Mucosa of gallbladder (tissue), 1 donor: ENCODE measurements at regions not wholly inside any gene's neighbourhood (a gene's known extent, or its start where the extent isn't known, plus 50 kb on each side); places are given as distances from the start of the nearest gene placed in this dataset.
A peak's percentile ranks its signal among the peaks of the same experiment; 100 is the strongest.
"Not testable (repeated sequence)": the region's sequence is repeated elsewhere in the genome, so short reads cannot be mapped to it uniquely, and the experiment has no call there.

Source experiments
- DNase-seq: peaks from one replicate; pipeline ENCODE4 v3.0.0-alpha.2; 2020; ENCODE audit warnings: low spot score
- donor health status: DM: no; HTN: no; CAD: no.

GRCh38 chr17:64726025-64726424, 63.9 kb upstream of the SMURF2 start:
- not testable (repeated sequence) for DNase-seq

- peak; percentile 65 for DNase-seq
Observed at GRCh38 chr17:64724246-64724645, 62.1 kb upstream of the SMURF2 start.

GRCh38 chr17:64723781-64724180, 61.7 kb upstream of the SMURF2 start:
- DNase-seq, result no peak

- DNase-seq, result not testable (repeated sequence)
Observed at GRCh38 chr17:64721556-64721955, 59.4 kb upstream of the SMURF2 start.

- DNase-seq, result not testable (repeated sequence)
Observed at GRCh38 chr17:64720253-64720652, 58.1 kb upstream of the SMURF2 start.

GRCh38 chr17:64719517-64719916, 57.4 kb upstream of the SMURF2 start:
- DNase-seq, result not testable (repeated sequence)

GRCh38 chr17:64718816-64719215, 56.7 kb upstream of the SMURF2 start:
- not testable (repeated sequence) for DNase-seq

GRCh38 chr17:64718058-64718457, 56.0 kb upstream of the SMURF2 start:
- DNase-seq, result no peak

GRCh38 chr17:64716496-64716895, 54.4 kb upstream of the SMURF2 start:
- DNase-seq, result not testable (repeated sequence)

GRCh38 chr17:64713786-64714185, 51.7 kb upstream of the SMURF2 start:
- DNase-seq, result not testable (repeated sequence)

GRCh38 chr17:64712557-64713351, 50.6 kb upstream of the SMURF2 start:
- not testable (repeated sequence) for DNase-seq
